HAP-1 (cell line): ENCODE measurements at regions not wholly inside any gene's neighbourhood (a gene's known extent, or its start where the extent isn't known, plus 50 kb on each side); places are given as distances from the start of the nearest gene placed in this dataset.

ENCODE experiments used
- DNase-seq, 2 experiments: peaks; one replicate each; pipeline ENCODE4 v3.0.0-alpha.2; 2016 to 2020; ENCODE audit warnings: low spot score in 2 of 2
- H3K27me3 ChIP-seq: fragments of 250-450 bp; sonication (Bioruptor Pico); 2 replicates; pipeline ENCODE4 v1.5.1; 2020; ENCODE audit warnings: low read depth, mild to moderate bottlenecking, moderate library complexity
- H3K36me3 ChIP-seq: fragments of 250-450 bp; sonication (Bioruptor Pico); replicated peaks from 2 replicates; pipeline ENCODE4 v1.5.1; 2020; ENCODE audit warnings: mild to moderate bottlenecking
- H3K4me1 ChIP-seq: fragments of 250-450 bp; sonication (Bioruptor Pico); 2 replicates; pipeline ENCODE4 v1.5.1; 2020; ENCODE audit warnings: mild to moderate bottlenecking
- H3K4me3 ChIP-seq: fragments of 250-450 bp; sonication (Bioruptor Pico); 2 replicates; pipeline ENCODE4 v1.5.1; 2020; ENCODE audit warnings: mild to moderate bottlenecking, moderate library complexity
- H3K9me3 ChIP-seq: fragments of 250-450 bp; sonication (Bioruptor Pico); 2 replicates; pipeline ENCODE4 v1.5.1; 2020; ENCODE audit warnings: mild to moderate bottlenecking, moderate library complexity
- in situ Hi-C: fragments of 300-500 bp; cut with MboI; formaldehyde crosslinking; loops from 3 replicates; pipeline ENCODE4 v1.14.3; 2020; ENCODE audit warnings: low sequenced_read_pairs, inconsistent platforms, mixed read lengths

- Histone ChIP-seq H3K4me3 (no peak overlapping the region), H3K9me3 (no peaks in the 10 kb centered on the region), H3K27me3 (no peaks in the 10 kb centered on the region), H3K4me1 (no peaks in the 10 kb centered on the region), H3K36me3 (no peaks in the 10 kb centered on the region)
- in situ Hi-C loops: no loop called here
- DNase-seq: no peak
These were observed 243.6 kb downstream of the EDEM1 start for GRCh38 chr3:5431146-5431545.

- Histone ChIP-seq H3K36me3 (no peaks in the 10 kb centered on the region), H3K4me1 (no peaks in the 10 kb centered on the region), H3K4me3 (no peak overlapping the region), H3K27me3 (no peaks in the 10 kb centered on the region), H3K9me3 (no peaks in the 10 kb centered on the region)
- DNase-seq: no peak
- in situ Hi-C loops: no loop called here
These were observed 244.4 kb downstream of the EDEM1 start for GRCh38 chr3:5431811-5432378.

GRCh38 chr3:5437296-5437782, 249.8 kb downstream of the EDEM1 start:
- no peaks in the 10 kb centered on the region for H3K36me3 ChIP-seq
- no peaks in the 10 kb centered on the region for H3K4me1 ChIP-seq
- no peaks in the 10 kb centered on the region for H3K27me3 ChIP-seq
- no peak for DNase-seq
- H3K9me3 ChIP-seq: no peaks in the 10 kb centered on the region
- no peak overlapping the region for H3K4me3 ChIP-seq
- in situ Hi-C loops: no loop called here

DNA sequence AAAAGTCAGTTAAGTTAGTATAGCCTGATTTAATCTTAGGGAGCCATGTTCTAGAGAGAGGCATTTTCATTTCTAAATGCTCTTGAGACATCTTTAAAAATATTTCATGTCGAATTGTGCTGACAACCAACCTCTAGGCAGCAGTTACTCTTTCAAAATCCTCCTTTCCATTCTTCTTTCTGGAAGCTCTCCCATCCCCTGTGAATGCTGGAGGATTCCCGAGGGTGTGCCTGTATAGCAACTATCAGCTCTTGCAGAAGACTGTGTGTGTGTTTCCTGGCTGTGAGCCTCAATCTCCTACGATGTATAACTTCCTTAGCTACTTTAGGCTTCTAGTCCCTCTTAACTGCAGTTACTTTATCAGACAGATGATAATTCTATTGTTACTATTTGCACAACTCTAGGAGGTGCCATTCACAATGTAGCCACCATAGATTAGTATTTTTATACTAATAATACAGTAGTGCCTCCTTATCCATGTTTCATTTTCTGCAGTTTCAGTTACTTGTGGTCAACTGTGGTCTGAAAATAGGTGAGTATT, 250.3 kb downstream of the EDEM1 start:
- in situ Hi-C loops: no loop called here
- Histone ChIP-seq H3K9me3 (no peaks in the 10 kb centered on the region), H3K36me3 (no peaks in the 10 kb centered on the region), H3K27me3 (no peaks in the 10 kb centered on the region), H3K4me3 (no peak overlapping the region), H3K4me1 (no peaks in the 10 kb centered on the region)
- DNase-seq: no peak

- H3K36me3 ChIP-seq: no peaks in the 10 kb centered on the region
- no peaks in the 10 kb centered on the region for H3K9me3 ChIP-seq
- in situ Hi-C loops: no loop called here
- no peak for DNase-seq
- H3K4me1 ChIP-seq: no peaks in the 10 kb centered on the region
- H3K4me3 ChIP-seq: no peak overlapping the region
- no peaks in the 10 kb centered on the region for H3K27me3 ChIP-seq
These were observed 253.9 kb downstream of the EDEM1 start for GRCh38 chr3:5441401-5441800.

DNA sequence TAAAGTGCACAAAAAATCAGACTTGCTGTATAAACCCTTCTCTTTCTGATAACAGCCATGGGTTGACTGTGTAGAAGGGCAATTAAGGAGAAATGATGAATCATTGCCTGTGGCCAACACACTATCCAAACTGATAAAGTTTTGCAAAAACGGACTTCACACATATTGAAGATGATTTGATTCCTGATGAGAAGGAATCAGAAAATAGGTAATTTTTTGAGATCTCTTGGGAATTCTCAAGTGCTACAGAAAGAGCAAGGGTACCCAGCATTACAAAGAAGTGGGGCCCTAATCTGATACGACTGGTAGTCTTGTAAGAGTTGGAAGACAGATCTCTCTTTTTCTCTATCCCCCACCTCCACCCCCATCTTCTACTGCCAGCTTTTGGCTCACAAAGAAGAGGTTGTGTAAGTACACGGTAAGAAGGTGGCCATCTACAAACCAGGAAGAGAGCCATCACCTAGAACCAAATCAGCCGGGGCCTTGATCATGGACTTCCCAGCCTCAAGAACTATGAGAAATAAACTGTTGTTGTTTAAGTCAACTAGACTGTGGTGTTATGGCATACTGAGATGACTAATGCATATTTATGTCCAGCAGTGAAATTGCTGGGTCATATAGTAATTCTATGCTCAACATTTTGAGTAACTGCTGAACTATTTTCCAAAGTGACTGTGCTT, 254.7 kb downstream of the EDEM1 start:
- Histone ChIP-seq H3K4me3 (no peak overlapping the region), H3K4me1 (no peaks in the 10 kb centered on the region), H3K36me3 (no peaks in the 10 kb centered on the region), H3K27me3 (no peaks in the 10 kb centered on the region), H3K9me3 (no peaks in the 10 kb centered on the region)
- DNase-seq: no peak
- in situ Hi-C loops: no loop called here

- Histone ChIP-seq H3K4me1 (no peaks in the 10 kb centered on the region), H3K4me3 (no peak overlapping the region), H3K36me3 (no peaks in the 10 kb centered on the region), H3K27me3 (no peaks in the 10 kb centered on the region), H3K9me3 (no peaks in the 10 kb centered on the region)
- DNase-seq: no peak
- in situ Hi-C loops: no loop called here
These were observed 255.3 kb downstream of the EDEM1 start for GRCh38 chr3:5442786-5443138.

GRCh38 chr3:5444253-5444652, 256.7 kb downstream of the EDEM1 start:
- no peaks in the 10 kb centered on the region for H3K9me3 ChIP-seq
- in situ Hi-C loops: no loop called here
- no peak for DNase-seq
- H3K4me1 ChIP-seq: no peaks in the 10 kb centered on the region
- no peaks in the 10 kb centered on the region for H3K27me3 ChIP-seq
- H3K36me3 ChIP-seq: no peaks in the 10 kb centered on the region
- H3K4me3 ChIP-seq: no peak overlapping the region

DNA sequence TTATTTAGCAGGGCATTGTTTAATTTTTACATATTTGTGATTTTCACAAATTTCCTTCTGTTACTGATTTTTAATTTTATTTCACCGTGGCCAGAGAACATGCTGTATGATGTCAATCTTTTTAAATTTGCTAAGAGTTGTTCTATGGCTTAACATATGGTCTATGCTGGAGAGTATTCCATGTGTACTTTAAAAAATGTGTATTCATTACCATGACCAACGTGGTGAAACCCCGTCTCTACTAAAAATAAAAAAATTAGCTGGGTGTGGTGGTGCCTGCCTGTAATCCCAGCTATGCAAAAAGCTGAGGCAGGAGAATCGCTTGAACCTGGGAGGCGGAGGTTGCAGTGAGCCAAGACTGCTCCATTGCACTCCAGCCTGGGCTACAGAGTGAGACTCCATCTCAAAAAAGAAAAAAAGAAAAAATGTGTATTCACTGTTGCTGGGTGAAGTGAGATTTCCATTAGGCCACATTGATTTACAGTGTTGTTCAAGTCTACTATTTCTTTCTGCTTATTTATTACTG, 258.2 kb downstream of the EDEM1 start:
- Histone ChIP-seq H3K27me3 (no peaks in the 10 kb centered on the region), H3K4me1 (no peaks in the 10 kb centered on the region), H3K36me3 (no peaks in the 10 kb centered on the region), H3K9me3 (no peaks in the 10 kb centered on the region), H3K4me3 (no peak overlapping the region)
- in situ Hi-C loops: no loop called here
- no peak for DNase-seq

GRCh38 chr3:5448246-5448645, 260.7 kb downstream of the EDEM1 start:
- Histone ChIP-seq H3K9me3 (no peaks in the 10 kb centered on the region), H3K4me3 (no peak overlapping the region), H3K27me3 (no peaks in the 10 kb centered on the region), H3K4me1 (no peaks in the 10 kb centered on the region), H3K36me3 (no peaks in the 10 kb centered on the region)
- DNase-seq: no peak
- in situ Hi-C loops: no loop called here

DNA sequence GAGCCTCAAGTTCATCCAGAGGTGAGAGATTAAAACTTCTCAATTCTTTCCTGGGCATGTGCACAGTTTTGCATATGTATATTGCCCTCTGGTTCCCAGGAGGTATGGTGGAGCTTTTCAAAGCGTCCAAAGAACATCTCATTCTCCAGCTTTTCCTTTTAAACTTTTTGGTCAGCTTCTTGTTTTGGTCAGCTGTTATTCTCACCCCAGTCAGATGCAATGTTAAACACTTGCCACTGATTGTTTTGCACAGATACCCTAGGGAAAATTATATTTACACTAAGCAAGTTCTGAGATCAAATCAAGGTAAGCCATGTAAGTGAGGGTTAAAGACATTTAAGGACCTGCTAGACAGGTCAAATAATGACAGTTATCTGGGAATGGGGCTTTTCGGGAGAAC, 261.3 kb downstream of the EDEM1 start:
- no peaks in the 10 kb centered on the region for H3K36me3 ChIP-seq
- H3K27me3 ChIP-seq: no peaks in the 10 kb centered on the region
- DNase-seq: no peak
- in situ Hi-C loops: no loop called here
- H3K4me3 ChIP-seq: no peak overlapping the region
- H3K4me1 ChIP-seq: no peaks in the 10 kb centered on the region
- no peaks in the 10 kb centered on the region for H3K9me3 ChIP-seq

GRCh38 chr3:5456199-5456598, 268.7 kb downstream of the EDEM1 start:
- Histone ChIP-seq H3K27me3 (no peaks in the 10 kb centered on the region), H3K36me3 (no peaks in the 10 kb centered on the region), H3K4me1 (no peaks in the 10 kb centered on the region), H3K9me3 (no peaks in the 10 kb centered on the region), H3K4me3 (no peak overlapping the region)
- no peak for DNase-seq
- in situ Hi-C loops: no loop called here

- Histone ChIP-seq H3K4me3 (no peak overlapping the region), H3K4me1 (no peaks in the 10 kb centered on the region), H3K27me3 (no peaks in the 10 kb centered on the region), H3K9me3 (no peaks in the 10 kb centered on the region), H3K36me3 (no peaks in the 10 kb centered on the region)
- DNase-seq: no peak
- in situ Hi-C loops: no loop called here
These were observed 271.0 kb downstream of the EDEM1 start for GRCh38 chr3:5458526-5458925.

DNA sequence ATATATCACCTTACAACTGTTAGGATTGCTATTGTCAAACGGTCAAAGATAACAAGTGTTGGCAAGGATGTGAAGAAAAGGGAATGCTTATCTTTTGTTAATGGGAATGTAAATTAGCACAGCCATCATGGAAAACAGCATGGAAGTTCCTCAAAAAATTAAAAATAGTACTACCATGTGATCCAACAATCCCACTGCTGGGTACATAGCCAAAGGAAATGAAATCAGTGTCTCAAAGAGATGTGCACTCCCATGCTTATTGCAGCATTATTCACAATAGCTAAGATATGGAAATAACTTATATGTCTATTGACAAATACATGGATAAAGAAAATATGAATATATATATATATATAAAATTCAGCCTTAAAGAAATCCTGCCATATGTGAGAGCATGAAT, 274.6 kb downstream of the EDEM1 start:
- DNase-seq: no peak
- in situ Hi-C loops: no loop called here
- no peak overlapping the region for H3K4me3 ChIP-seq
- no peaks in the 10 kb centered on the region for H3K9me3 ChIP-seq
- H3K36me3 ChIP-seq: no peaks in the 10 kb centered on the region
- no peaks in the 10 kb centered on the region for H3K27me3 ChIP-seq
- no peaks in the 10 kb centered on the region for H3K4me1 ChIP-seq
